Gastroesophageal sphincter (tissue), 3 donors: ENCODE measurements at regions not wholly inside any gene's neighbourhood (a gene's known extent, or its start where the extent isn't known, plus 50 kb on each side); places are given as distances from the start of the nearest gene placed in this dataset.

ENCODE experiments used
- CTCF ChIP-seq, 4 experiments: fragments of 200-600 bp in 2 of 4; fragments of 450-650 bp in 2 of 4; sonication (generic) in 1 of 4; IDR thresholded peaks; one replicate each; pipeline ENCODE4 v1.5.1; 2017 to 2019; ENCODE audit warnings: antibody characterized with exemption in 4 of 4, mild to moderate bottlenecking in 2 of 4, moderate library complexity in 2 of 4
- EP300 ChIP-seq: sonication (generic); formaldehyde crosslinking; IDR thresholded peaks from one replicate; pipeline ENCODE4 v1.6.1; 2017; ENCODE audit warnings: antibody characterized with exemption, mild to moderate bottlenecking
- POLR2A ChIP-seq, 2 donors: fragments of 450-650 bp; IDR thresholded peaks; one replicate each; pipeline ENCODE4 v1.6.1; 2017; ENCODE audit warnings: antibody characterized with exemption in 2 of 2, mild to moderate bottlenecking in 2 of 2, moderate library complexity in 1 of 2

GRCh38 chr14:48914382-48914781 lies 671.8 kb downstream of the RPS29 start:
- TF ChIP-seq CTCF (IDR thresholded peaks at IDR 0.05) (no peak), POLR2A (IDR thresholded peaks at IDR 0.05) (no peak), EP300 (no peak)
